Esophagus squamous epithelium (tissue), 5 donors: ENCODE measurements at regions not wholly inside any gene's neighbourhood (a gene's known extent, or its start where the extent isn't known, plus 50 kb on each side); places are given as distances from the start of the nearest gene placed in this dataset.

Source experiments
- DNase-seq: peaks from one replicate; lab custom pipeline; 2025; lab: John Stamatoyannopoulos, UW
- H3K27ac ChIP-seq, 4 donors: fragments of 200-600 bp; sonication (generic); one replicate each; pipeline ENCODE4 v1.5.1; 2016 to 2019; ENCODE audit warnings: mild to moderate bottlenecking in 1 of 4
- H3K27me3 ChIP-seq, 4 donors: fragments of 200-600 bp; sonication (generic); 1 replicate in 3 of 4; 2 replicates in 1 of 4; pipeline versions ENCODE4 v1.5.1 to v1.6.0; 2017 to 2021; ENCODE audit warnings: antibody characterized with exemption in 1 of 4
- H3K36me3 ChIP-seq, 3 donors: fragments of 200-600 bp; sonication (generic); one replicate each; pipeline ENCODE4 v1.5.1; 2016 to 2019
- H3K4me1 ChIP-seq, 3 donors: fragments of 200-600 bp; sonication (generic); one replicate each; pipeline ENCODE4 v1.5.1; 2017 to 2019
- H3K4me3 ChIP-seq, 4 donors: fragments of 200-600 bp; sonication (generic); 1 replicate in 3 of 4; 2 replicates in 1 of 4; pipeline ENCODE4 v1.5.1; 2016 to 2019; ENCODE audit warnings: mild to moderate bottlenecking in 2 of 4, moderate library complexity in 1 of 4
- H3K9me3 ChIP-seq, 3 donors: fragments of 200-600 bp; sonication (generic); one replicate each; pipeline ENCODE4 v1.5.1; 2016 to 2019
- CTCF ChIP-seq, 6 experiments: fragments of 450-650 bp in 4 of 6; fragments of 200-600 bp in 2 of 6; sonication (generic) in 2 of 6; IDR thresholded peaks; one replicate each; pipeline ENCODE4 v1.5.1; 2016 to 2019; ENCODE audit warnings: antibody characterized with exemption in 6 of 6, mild to moderate bottlenecking in 4 of 6, moderate library complexity in 4 of 6
- POLR2A ChIP-seq, 4 donors: fragments of 450-650 bp; IDR thresholded peaks; one replicate each; pipeline ENCODE4 v1.6.1; 2017; ENCODE audit warnings: antibody characterized with exemption in 4 of 4, mild to moderate bottlenecking in 4 of 4, moderate library complexity in 3 of 4
- WGBS, 2 donors: methylation state at CpG; one replicate each; pipeline ENCODE4 v1.1.5; 2018; 5-methylcytosine and 5-hydroxymethylcytosine counted together
- intact Hi-C: fragments of 100-400 bp; cut with DNase I; formaldehyde crosslinking; loops from one replicate; pipeline ENCODE4 v1.15.0; 2022
- donor health status: DM: yes; HTN: yes; CAD: no.

- H3K27ac ChIP-seq: peak overlapping the region; percentile 51 to 81 (median 74)
- no peak for DNase-seq
- WGBS, 2 donors: 43% methylated on average over 5 of the region's 11 CpGs; no CpG with 5 or more reads in 1 of the 2 donors
- no peaks in the 10 kb centered on the region for H3K27me3 ChIP-seq
- no peak overlapping the region for H3K4me3 ChIP-seq
- H3K9me3 ChIP-seq: no peaks in the 10 kb centered on the region
- peaks cover 16 to 48% (median 20%) of the 10 kb centered on the region in 3 donors for H3K4me1 ChIP-seq
- TF ChIP-seq CTCF (IDR thresholded peaks at IDR 0.05) (no peak), POLR2A (IDR thresholded peaks at IDR 0.05) (no peak)
- intact Hi-C loops: no loop called here
- H3K36me3 ChIP-seq: no peaks in the 10 kb centered on the region
These were observed 509.1 kb downstream of the SHQ1 start for GRCh38 chr3:72338942-72339669.

GRCh38 chr3:72338082-72338941 is 509.9 kb downstream of the SHQ1 start:
- no peaks in the 10 kb centered on the region for H3K27me3 ChIP-seq
- no peak for DNase-seq
- peaks cover 16 to 48% (median 20%) of the 10 kb centered on the region in 3 donors for H3K4me1 ChIP-seq
- no peak overlapping the region for H3K4me3 ChIP-seq
- no peaks in the 10 kb centered on the region for H3K36me3 ChIP-seq
- TF ChIP-seq CTCF (IDR thresholded peaks at IDR 0.05) (no peak), POLR2A (IDR thresholded peaks at IDR 0.05) (no peak)
- peak overlapping the region; percentile 51 to 81 (median 74) for H3K27ac ChIP-seq
- intact Hi-C loops: no loop called here
- WGBS, 2 donors: 40 to 68% methylated on average over 2 to 4 of the region's 8 CpGs
- H3K9me3 ChIP-seq: no peaks in the 10 kb centered on the region

- no peaks in the 10 kb centered on the region for H3K36me3 ChIP-seq
- TF ChIP-seq CTCF (IDR thresholded peaks at IDR 0.05): no peak
- no peak for TF ChIP-seq POLR2A (IDR thresholded peaks at IDR 0.05)
- no peak for DNase-seq
- no peak overlapping the region for H3K4me3 ChIP-seq
- H3K9me3 ChIP-seq: no peaks in the 10 kb centered on the region
- H3K4me1 ChIP-seq: peaks cover 16 to 48% (median 20%) of the 10 kb centered on the region in 3 donors
- intact Hi-C loops: no loop called here
- 81% methylated on average over 5 of the region's 5 CpGs for WGBS, 2 donors
- H3K27ac ChIP-seq: peak overlapping the region in 3 of 4 donors; percentile 47 to 73 (median 51)
- no peaks in the 10 kb centered on the region for H3K27me3 ChIP-seq
These were observed 510.8 kb downstream of the SHQ1 start for GRCh38 chr3:72337480-72337855.

GRCh38 chr3:72336821-72337479 is 511.3 kb downstream of the SHQ1 start:
- TF ChIP-seq CTCF (IDR thresholded peaks at IDR 0.05) (peak in 1 of 6 experiments; percentile 7), POLR2A (IDR thresholded peaks at IDR 0.05) (no peak)
- Histone ChIP-seq H3K4me3 (peak overlapping the region in 2 of 4 donors; percentile 22 to 46), H3K36me3 (no peaks in the 10 kb centered on the region), H3K4me1 (peaks cover 16 to 48% (median 20%) of the 10 kb centered on the region in 3 donors), H3K27me3 (no peaks in the 10 kb centered on the region), H3K27ac (peak overlapping the region in 2 of 4 donors; percentile 23 to 47), H3K9me3 (no peaks in the 10 kb centered on the region)
- intact Hi-C loops: no loop called here
- 50 to 60% methylated on average over 6 of the region's 24 CpGs for WGBS, 2 donors
- DNase-seq: no peak
